H9 (cell line): ENCODE measurements at regions not wholly inside any gene's neighbourhood (a gene's known extent, or its start where the extent isn't known, plus 50 kb on each side); places are given as distances from the start of the nearest gene placed in this dataset.
"Not testable (repeated sequence)": the region's sequence is repeated elsewhere in the genome, so short reads cannot be mapped to it uniquely, and the experiment has no call there.

ENCODE experiments used
- DNase-seq: peaks from one replicate; pipeline ENCODE4 v3.0.0-alpha.2; 2017
- H2AFZ ChIP-seq: one replicate; pipeline ENCODE4 v1.6.1; 2013; ENCODE audit warnings: mild to moderate bottlenecking, low read length, control low read depth, moderate library complexity
- H2AK5ac ChIP-seq: 2 replicates; pipeline ENCODE4 v1.6.1; 2013; ENCODE audit warnings: low read length, control low read depth, mixed read lengths; ENCODE audit not compliant: insufficient read length
- H2BK120ac ChIP-seq: one replicate; pipeline ENCODE4 v1.6.1; 2013; ENCODE audit warnings: low read depth, mild to moderate bottlenecking, low read length, control low read depth, inconsistent platforms; ENCODE audit not compliant: poor library complexity, severe bottlenecking
- H2BK12ac ChIP-seq: 2 replicates; pipeline ENCODE4 v1.6.1; 2013; ENCODE audit warnings: low read length, control low read depth, mixed read lengths, low read depth; ENCODE audit not compliant: insufficient read length
- H2BK15ac ChIP-seq: 2 replicates; pipeline ENCODE4 v1.6.1; 2013; ENCODE audit warnings: low read depth, low read length, control low read depth
- H2BK20ac ChIP-seq: one replicate; pipeline ENCODE4 v1.6.1; 2013; ENCODE audit warnings: low read depth, mild to moderate bottlenecking, low read length, control low read depth, inconsistent platforms; ENCODE audit not compliant: poor library complexity, severe bottlenecking
- H2BK5ac ChIP-seq: 2 replicates; pipeline ENCODE4 v1.6.1; 2013; ENCODE audit warnings: low read length, control low read depth, mixed read lengths; ENCODE audit not compliant: insufficient read length
- H3K14ac ChIP-seq: 2 replicates; pipeline ENCODE4 v1.6.1; 2013; ENCODE audit warnings: low read length, control low read depth; ENCODE audit not compliant: insufficient read depth
- H3K18ac ChIP-seq: 2 replicates; pipeline ENCODE4 v1.6.1; 2013; ENCODE audit warnings: low read depth, mild to moderate bottlenecking, mixed read lengths, low read length, control low read depth; ENCODE audit not compliant: insufficient read length
- H3K23ac ChIP-seq: 2 replicates; pipeline ENCODE4 v1.6.1; 2013; ENCODE audit warnings: low read length, control low read depth, mixed read lengths, low read depth; ENCODE audit not compliant: insufficient read length
- H3K23me2 ChIP-seq: 2 replicates; pipeline ENCODE4 v1.6.1; 2013; ENCODE audit warnings: low read depth, mild to moderate bottlenecking, mixed read lengths, low read length, control low read depth; ENCODE audit not compliant: insufficient read length, poor library complexity, severe bottlenecking
- H3K27ac ChIP-seq: 2 replicates; pipeline ENCODE4 v1.5.1; 2013; ENCODE audit warnings: low read length, control low read depth, mixed read lengths, low read depth; ENCODE audit not compliant: insufficient read length
- H3K27me3 ChIP-seq: 2 replicates; pipeline ENCODE4 v1.6.1; 2013; ENCODE audit warnings: low read length, control low read depth, inconsistent platforms; ENCODE audit not compliant: insufficient read depth
- H3K4ac ChIP-seq: 2 replicates; pipeline ENCODE4 v1.6.1; 2013; ENCODE audit warnings: low read depth, mild to moderate bottlenecking, control low read depth, inconsistent platforms, low read length, moderate library complexity
- H3K4me1 ChIP-seq: 2 replicates; pipeline ENCODE4 v1.6.1; 2013; ENCODE audit warnings: low read length, control low read depth, inconsistent platforms; ENCODE audit not compliant: insufficient read depth
- H3K4me2 ChIP-seq: 2 replicates; pipeline ENCODE4 v1.6.1; 2013; ENCODE audit warnings: low read length, control low read depth, mixed read lengths; ENCODE audit not compliant: insufficient read length, insufficient read depth
- H3K56ac ChIP-seq: 2 replicates; pipeline ENCODE4 v1.6.1; 2013; ENCODE audit warnings: low read depth, mild to moderate bottlenecking, mixed read lengths, low read length, control low read depth; ENCODE audit not compliant: insufficient read length
- H3K79me1 ChIP-seq: 2 replicates; pipeline ENCODE4 v1.6.1; 2013; ENCODE audit warnings: low read depth, mild to moderate bottlenecking, moderate library complexity, low read length, control low read depth, inconsistent platforms; ENCODE audit not compliant: insufficient read depth, poor library complexity, severe bottlenecking
- H3K79me2 ChIP-seq: 2 replicates; pipeline ENCODE4 v1.6.1; 2013; ENCODE audit warnings: low read length, control low read depth, inconsistent platforms; ENCODE audit not compliant: insufficient read depth
- H3K9ac ChIP-seq: 2 replicates; pipeline ENCODE4 v1.6.1; 2013; ENCODE audit warnings: low read length, control low read depth, mixed read lengths; ENCODE audit not compliant: insufficient read length; ENCODE audit errors: extremely low read depth
- H3K9me3 ChIP-seq: one replicate; pipeline ENCODE4 v1.6.1; 2013; ENCODE audit warnings: low read depth, low read length, inconsistent platforms; ENCODE audit not compliant: control insufficient read depth
- H3T11ph ChIP-seq: one replicate; pipeline ENCODE4 v1.6.1; 2013; ENCODE audit warnings: mild to moderate bottlenecking, low read length, control low read depth, inconsistent platforms
- H4K20me1 ChIP-seq: one replicate; pipeline ENCODE4 v1.6.1; 2013; ENCODE audit not compliant: control insufficient read depth, insufficient read length, insufficient read depth
- H4K5ac ChIP-seq: 2 replicates; pipeline ENCODE4 v1.6.1; 2013; ENCODE audit warnings: low read depth, mild to moderate bottlenecking, mixed read lengths, low read length, control low read depth; ENCODE audit not compliant: insufficient read length
- H4K8ac ChIP-seq: replicated peaks from 2 replicates; pipeline ENCODE4 v1.6.1; 2013; ENCODE audit warnings: low read length, control low read depth, mixed read lengths, low read depth; ENCODE audit not compliant: insufficient read length
- H4K91ac ChIP-seq: 2 replicates; pipeline ENCODE4 v1.6.1; 2013; ENCODE audit warnings: low read depth, mild to moderate bottlenecking, moderate library complexity, mixed read lengths, low read length, control low read depth; ENCODE audit not compliant: insufficient read length
- H3K27ac Mint-ChIP-seq, 3 experiments: 2 replicates in 2 of 3; 3 replicates in 1 of 3; pipeline ENCODE4 v1.8.0; 2020 to 2021; ENCODE audit warnings: mixed read lengths in 3 of 3, mild to moderate bottlenecking in 1 of 3, moderate library complexity in 1 of 3
- H3K27me3 Mint-ChIP-seq: 2 replicates; pipeline ENCODE4 v1.8.0; 2021; ENCODE audit warnings: low read depth, mild to moderate bottlenecking, moderate library complexity, mixed read lengths
- H3K36me3 Mint-ChIP-seq, 3 experiments: 2 replicates in 2 of 3; 3 replicates in 1 of 3; pipeline ENCODE4 v1.8.0; 2020 to 2021; ENCODE audit warnings: low read depth in 3 of 3, mixed read lengths in 3 of 3; ENCODE audit not compliant: insufficient read depth in 1 of 3
- H3K4me1 Mint-ChIP-seq, 2 experiments: 2 replicates each; pipeline ENCODE4 v1.8.0; 2020; ENCODE audit warnings: mixed read lengths in 2 of 2
- H3K4me3 Mint-ChIP-seq, 2 experiments: 2 replicates in 1 of 2; 3 replicates in 1 of 2; pipeline ENCODE4 v1.8.0; 2020 to 2021; ENCODE audit warnings: mild to moderate bottlenecking in 2 of 2, mixed read lengths in 2 of 2, moderate library complexity in 1 of 2
- H3K9me3 Mint-ChIP-seq, 2 experiments: 2 replicates in 1 of 2; 3 replicates in 1 of 2; pipeline ENCODE4 v1.8.0; 2020; ENCODE audit warnings: mild to moderate bottlenecking in 2 of 2, mixed read lengths in 2 of 2, moderate library complexity in 1 of 2
- WGBS: extraction: QIAGEN DNeasy Blood & Tissue Kit; methylation state at CpG from one replicate; pipeline ENCODE4 v1.1.7; 2013; ENCODE audit warnings: missing lambda C conversion rate, low lambda C conversion rate, mixed read lengths; ENCODE audit not compliant: insufficient read length; ENCODE audit errors: extremely low coverage; 5-methylcytosine and 5-hydroxymethylcytosine counted together
- TF ChIP-seq, protein P1 (sequence below): fragments of 200-600 bp; sonication (generic); conservative IDR thresholded peaks from 3 replicates; pipeline ENCODE4 v1.8.0; 2021; ENCODE audit warnings: antibody characterized with exemption, mild to moderate bottlenecking

DNA sequence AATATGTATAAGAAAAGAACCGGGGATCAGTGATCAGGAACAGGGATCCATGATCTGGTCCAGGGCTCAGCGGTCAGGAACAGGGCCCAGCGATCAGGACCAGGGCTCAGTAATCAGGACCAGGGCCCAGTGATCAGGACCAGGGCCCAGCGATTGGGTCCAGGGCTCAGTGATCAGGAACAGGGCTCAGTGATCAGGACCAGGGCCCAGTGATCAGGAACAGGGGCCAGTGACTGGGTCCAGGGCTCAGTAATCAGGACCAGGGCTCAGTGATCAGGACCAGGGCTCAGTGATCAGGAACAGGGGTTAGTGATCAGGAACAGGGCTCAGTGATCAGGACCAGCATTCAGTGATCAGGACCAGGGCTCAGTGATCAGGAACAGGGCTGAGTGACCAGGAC is 56.3 kb downstream of the TMEM121 start:
- H3K36me3 Mint-ChIP-seq: peaks cover 21 to 23% (median 22%) of the 10 kb centered on the region in 3 experiments; a peak in 6 of 7 replicates
- Histone ChIP-seq H3K23me2 (no peaks in the 10 kb centered on the region), H4K91ac (no peak overlapping the region), H2BK120ac (no peak overlapping the region), H4K8ac (no peak overlapping the region), H3K14ac (no peak overlapping the region), H2AFZ (no peak overlapping the region), H2BK15ac (no peak overlapping the region), H3K4ac (no peak overlapping the region), H3K4me2 (no peak overlapping the region), H3K23ac (no peak overlapping the region), H3K79me2 (no peaks in the 10 kb centered on the region), H2BK12ac (no peak overlapping the region), H3K18ac (no peak overlapping the region), H4K20me1 (no peaks in the 10 kb centered on the region), H4K5ac (no peak overlapping the region), H3K56ac (no peak overlapping the region), H3T11ph (no peak overlapping the region), H2BK5ac (no peak overlapping the region), H3K79me1 (no peaks in the 10 kb centered on the region), H3K27me3 (no peaks in the 10 kb centered on the region), H3K27ac (no peak overlapping the region), H2AK5ac (no peak overlapping the region), H3K9me3 (peaks cover 43% of the 10 kb centered on the region), H2BK20ac (no peak overlapping the region), H3K4me1 (no peaks in the 10 kb centered on the region), H3K9ac (no peak overlapping the region)
- peaks cover 8% of the 10 kb centered on the region for H3K27me3 Mint-ChIP-seq
- peak; percentile 29 for DNase-seq
- H3K9me3 Mint-ChIP-seq: peaks cover 40 to 47% of the 10 kb centered on the region in 2 experiments
- TF ChIP-seq, protein P1, sequence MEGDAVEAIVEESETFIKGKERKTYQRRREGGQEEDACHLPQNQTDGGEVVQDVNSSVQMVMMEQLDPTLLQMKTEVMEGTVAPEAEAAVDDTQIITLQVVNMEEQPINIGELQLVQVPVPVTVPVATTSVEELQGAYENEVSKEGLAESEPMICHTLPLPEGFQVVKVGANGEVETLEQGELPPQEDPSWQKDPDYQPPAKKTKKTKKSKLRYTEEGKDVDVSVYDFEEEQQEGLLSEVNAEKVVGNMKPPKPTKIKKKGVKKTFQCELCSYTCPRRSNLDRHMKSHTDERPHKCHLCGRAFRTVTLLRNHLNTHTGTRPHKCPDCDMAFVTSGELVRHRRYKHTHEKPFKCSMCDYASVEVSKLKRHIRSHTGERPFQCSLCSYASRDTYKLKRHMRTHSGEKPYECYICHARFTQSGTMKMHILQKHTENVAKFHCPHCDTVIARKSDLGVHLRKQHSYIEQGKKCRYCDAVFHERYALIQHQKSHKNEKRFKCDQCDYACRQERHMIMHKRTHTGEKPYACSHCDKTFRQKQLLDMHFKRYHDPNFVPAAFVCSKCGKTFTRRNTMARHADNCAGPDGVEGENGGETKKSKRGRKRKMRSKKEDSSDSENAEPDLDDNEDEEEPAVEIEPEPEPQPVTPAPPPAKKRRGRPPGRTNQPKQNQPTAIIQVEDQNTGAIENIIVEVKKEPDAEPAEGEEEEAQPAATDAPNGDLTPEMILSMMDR: no peak
- no peak overlapping the region; a peak in 1 of 5 replicates for H3K4me3 Mint-ChIP-seq
- H3K4me1 Mint-ChIP-seq: no peaks in the 10 kb centered on the region
- no peak overlapping the region for H3K27ac Mint-ChIP-seq
- WGBS: no CpG with 5 or more reads among the region's 4 CpGs

DNA sequence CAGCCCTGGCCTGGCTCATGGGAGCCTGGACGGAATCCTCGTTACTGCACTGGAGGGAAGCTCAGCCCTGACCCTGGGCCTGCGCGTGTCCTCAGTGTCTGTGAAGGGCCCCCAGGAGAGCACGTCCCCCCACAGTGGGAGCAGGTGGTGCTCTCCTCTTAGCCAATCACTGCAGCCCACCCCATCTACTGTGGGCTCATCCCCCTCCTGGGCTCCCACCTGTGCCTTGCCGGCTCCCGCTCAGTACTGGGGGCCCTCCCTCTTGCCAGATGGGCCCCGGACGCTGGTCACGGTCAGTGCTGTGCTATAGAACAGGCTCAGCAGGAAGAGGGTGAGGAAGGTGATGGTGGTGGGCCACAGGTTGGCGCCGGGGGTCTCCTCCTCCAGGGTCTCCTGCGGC is 57.5 kb downstream of the TMEM121 start:
- WGBS: no CpG with 5 or more reads among the region's 13 CpGs
- not testable (repeated sequence) for H4K91ac ChIP-seq, H3K27ac Mint-ChIP-seq, H3K4me2 ChIP-seq, H2AK5ac ChIP-seq, H3K4me1 ChIP-seq, DNase-seq, H3K27me3 ChIP-seq, H4K8ac ChIP-seq, H2BK20ac ChIP-seq, H3K14ac ChIP-seq, H4K20me1 ChIP-seq, H2BK5ac ChIP-seq, H3K79me2 ChIP-seq, H2BK15ac ChIP-seq, H2BK12ac ChIP-seq, H3K27me3 Mint-ChIP-seq, H3K18ac ChIP-seq, H3K4me1 Mint-ChIP-seq, H2BK120ac ChIP-seq, H3K9ac ChIP-seq, H3K23ac ChIP-seq, H3T11ph ChIP-seq, H3K23me2 ChIP-seq, H3K79me1 ChIP-seq, H3K56ac ChIP-seq, H2AFZ ChIP-seq, H3K4ac ChIP-seq, H3K4me3 Mint-ChIP-seq, H3K27ac ChIP-seq, H4K5ac ChIP-seq
- peaks cover 39 to 49% of the 10 kb centered on the region in 2 experiments for H3K9me3 Mint-ChIP-seq
- peaks cover 44% of the 10 kb centered on the region for H3K9me3 ChIP-seq
- peaks cover 14 to 15% (median 15%) of the 10 kb centered on the region in 3 experiments; a peak in 6 of 7 replicates for H3K36me3 Mint-ChIP-seq
